Naive thymus-derived CD4-positive, alpha-beta T cell (primary cell): ENCODE measurements at regions not wholly inside any gene's neighbourhood (a gene's known extent, or its start where the extent isn't known, plus 50 kb on each side); places are given as distances from the start of the nearest gene placed in this dataset.

ENCODE experiments used
- ATAC-seq: fragments of 150-1000 bp; cut with Tn5 transposase; 2 replicates; pipeline ENCODE4 v1.10.0; 2021; ENCODE audit warnings: mild to moderate bottlenecking, moderate library complexity
- CTCF ChIA-PET: fragments of 350-600 bp; sonication (Branson Sonifier 250); formaldehyde crosslinking; loops from one replicate; lab custom pipeline; 2021; ENCODE audit warnings: antibody characterized with exemption; lab: Charles Lee
- POLR2A ChIA-PET: fragments of 350-600 bp; sonication (Branson Sonifier 250); formaldehyde crosslinking; loops from one replicate; lab custom pipeline; 2021; ENCODE audit warnings: antibody characterized with exemption, inconsistent platforms; lab: Charles Lee
- DNase-seq, 9 donors: peaks; one replicate each; pipeline versions ENCODE4 v3.0.0 to v3.0.0-alpha.2; 2020 to 2022; ENCODE audit warnings: mixed read lengths in 1 of 9
- H3K27ac ChIP-seq: one replicate; pipeline ENCODE4 v1.7.0; 2013; ENCODE audit warnings: mild to moderate bottlenecking, low read depth, low read length, moderate library complexity
- H3K27me3 ChIP-seq, 2 donors: one replicate each; pipeline ENCODE4 v1.7.0; 2013; ENCODE audit warnings: low read length in 2 of 2, mild to moderate bottlenecking in 2 of 2, moderate library complexity in 2 of 2; ENCODE audit not compliant: control insufficient read depth in 2 of 2, insufficient read depth in 2 of 2
- H3K36me3 ChIP-seq, 3 experiments: 1 replicate in 2 of 3; 2 replicates in 1 of 3; pipeline ENCODE4 v1.7.0; 2013; ENCODE audit warnings: low read length in 3 of 3, mild to moderate bottlenecking in 3 of 3, moderate library complexity in 1 of 3; ENCODE audit not compliant: insufficient read depth in 3 of 3, control insufficient read depth in 2 of 3
- H3K4me1 ChIP-seq, 2 donors: one replicate each; pipeline ENCODE4 v1.7.0; 2013; ENCODE audit warnings: low read length in 2 of 2, mild to moderate bottlenecking in 2 of 2, moderate library complexity in 1 of 2; ENCODE audit not compliant: control insufficient read depth in 2 of 2, insufficient read depth in 2 of 2
- H3K4me3 ChIP-seq: 2 replicates; pipeline ENCODE4 v1.7.0; 2013; ENCODE audit warnings: mild to moderate bottlenecking, low read length
- H3K9me3 ChIP-seq, 3 experiments: 1 replicate in 2 of 3; 2 replicates in 1 of 3; pipeline ENCODE4 v1.7.0; 2013; ENCODE audit warnings: low read length in 3 of 3; ENCODE audit not compliant: control insufficient read depth in 2 of 3
- H3K27ac Mint-ChIP-seq, 9 donors: one replicate each; pipeline ENCODE4 v1.8.0; 2020 to 2022; ENCODE audit warnings: mixed read lengths in 9 of 9, mild to moderate bottlenecking in 8 of 9, moderate library complexity in 5 of 9, inconsistent platforms in 2 of 9
- H3K27me3 Mint-ChIP-seq, 5 donors: one replicate each; pipeline ENCODE4 v1.8.0; 2021 to 2022; ENCODE audit warnings: mixed read lengths in 5 of 5, mild to moderate bottlenecking in 1 of 5
- H3K36me3 Mint-ChIP-seq, 5 donors: one replicate each; pipeline ENCODE4 v1.8.0; 2020 to 2022; ENCODE audit warnings: mixed read lengths in 5 of 5, mild to moderate bottlenecking in 3 of 5, inconsistent platforms in 1 of 5
- H3K4me1 Mint-ChIP-seq, 7 donors: one replicate each; pipeline ENCODE4 v1.8.0; 2020 to 2022; ENCODE audit warnings: mixed read lengths in 7 of 7, mild to moderate bottlenecking in 3 of 7, inconsistent platforms in 1 of 7
- H3K4me3 Mint-ChIP-seq, 10 donors: one replicate each; pipeline ENCODE4 v1.8.0; 2020 to 2022; ENCODE audit warnings: mild to moderate bottlenecking in 10 of 10, mixed read lengths in 10 of 10, moderate library complexity in 6 of 10, inconsistent platforms in 2 of 10
- H3K9me3 Mint-ChIP-seq, 11 donors: one replicate each; pipeline ENCODE4 v1.8.0; 2020 to 2022; ENCODE audit warnings: mixed read lengths in 11 of 11, mild to moderate bottlenecking in 4 of 11, inconsistent platforms in 1 of 11, moderate library complexity in 1 of 11
- intact Hi-C, 2 donors: fragments of 100-400 bp; cut with micrococcal nuclease; formaldehyde crosslinking; loops; one replicate each; pipeline ENCODE4 v1.15.1; 2023

DNA sequence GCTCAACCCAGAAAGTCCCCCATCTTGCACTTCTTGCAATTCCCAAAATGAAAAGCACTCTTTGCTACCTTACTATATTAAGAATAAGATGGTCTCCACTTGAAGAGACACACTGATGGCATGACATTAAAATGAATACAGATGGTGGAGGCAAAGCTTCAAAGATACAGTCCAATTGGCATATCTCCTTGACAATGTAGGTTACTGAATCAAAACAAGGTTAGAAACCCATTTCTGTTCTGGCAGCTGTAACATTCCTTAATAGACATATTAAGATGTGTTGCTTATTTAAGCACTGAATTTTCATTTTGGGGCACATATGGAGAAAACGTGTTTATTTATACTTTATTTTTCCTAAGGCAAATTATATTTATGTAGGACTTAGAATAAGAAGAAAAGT, 1262.8 kb upstream of the CDH8 start:
- Mint-ChIP-seq H3K9me3 (peaks cover 4 to 30% (median 11%) of the 10 kb centered on the region in 11 donors), H3K4me1 (no peaks in the 10 kb centered on the region), H3K4me3 (no peak overlapping the region), H3K27ac (no peak overlapping the region), H3K36me3 (peaks cover 0 to 4% (median 0%) of the 10 kb centered on the region in 5 donors), H3K27me3 (no peaks in the 10 kb centered on the region)
- no peaks in the 10 kb centered on the region for H3K9me3 ChIP-seq
- H3K27ac ChIP-seq: no peak overlapping the region
- no peak for ATAC-seq
- H3K4me1 ChIP-seq: no peaks in the 10 kb centered on the region
- POLR2A ChIA-PET: no interaction called here
- CTCF ChIA-PET: no interaction called here
- intact Hi-C loops: no loop called here
- no peaks in the 10 kb centered on the region for H3K27me3 ChIP-seq
- no peak for DNase-seq
- H3K4me3 ChIP-seq: no peak overlapping the region
- no peaks in the 10 kb centered on the region for H3K36me3 ChIP-seq

DNA sequence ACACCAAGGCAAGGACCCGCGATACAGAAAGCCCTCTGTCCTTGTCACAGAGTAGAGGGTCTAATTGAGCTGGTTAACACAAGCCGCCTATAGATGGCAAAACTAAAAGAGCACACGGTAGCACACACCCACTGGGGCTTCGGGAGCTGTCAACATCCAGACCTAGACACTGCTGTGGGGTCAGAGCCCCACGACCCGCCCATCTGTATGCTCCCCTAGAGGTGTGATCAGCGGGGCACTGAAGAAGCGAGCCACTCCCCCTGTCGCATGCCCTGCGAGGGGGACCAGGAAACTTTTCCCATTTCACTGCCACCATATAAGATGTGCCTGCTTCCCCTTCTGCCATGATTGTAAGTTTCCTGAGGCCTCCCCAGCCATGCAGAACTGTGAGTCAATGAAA, 1255.8 kb upstream of the CDH8 start:
- POLR2A ChIA-PET: no interaction called here
- Histone ChIP-seq H3K4me3 (no peak overlapping the region), H3K27ac (no peak overlapping the region), H3K27me3 (no peaks in the 10 kb centered on the region), H3K36me3 (no peaks in the 10 kb centered on the region), H3K9me3 (no peaks in the 10 kb centered on the region), H3K4me1 (no peaks in the 10 kb centered on the region)
- Mint-ChIP-seq H3K27ac (no peak overlapping the region), H3K9me3 (peaks cover 2 to 20% (median 11%) of the 10 kb centered on the region in 11 donors), H3K27me3 (no peaks in the 10 kb centered on the region), H3K36me3 (no peaks in the 10 kb centered on the region), H3K4me1 (no peaks in the 10 kb centered on the region), H3K4me3 (no peak overlapping the region)
- intact Hi-C loops: no loop called here
- no peak for ATAC-seq
- CTCF ChIA-PET: no interaction called here
- DNase-seq: no peak

DNA sequence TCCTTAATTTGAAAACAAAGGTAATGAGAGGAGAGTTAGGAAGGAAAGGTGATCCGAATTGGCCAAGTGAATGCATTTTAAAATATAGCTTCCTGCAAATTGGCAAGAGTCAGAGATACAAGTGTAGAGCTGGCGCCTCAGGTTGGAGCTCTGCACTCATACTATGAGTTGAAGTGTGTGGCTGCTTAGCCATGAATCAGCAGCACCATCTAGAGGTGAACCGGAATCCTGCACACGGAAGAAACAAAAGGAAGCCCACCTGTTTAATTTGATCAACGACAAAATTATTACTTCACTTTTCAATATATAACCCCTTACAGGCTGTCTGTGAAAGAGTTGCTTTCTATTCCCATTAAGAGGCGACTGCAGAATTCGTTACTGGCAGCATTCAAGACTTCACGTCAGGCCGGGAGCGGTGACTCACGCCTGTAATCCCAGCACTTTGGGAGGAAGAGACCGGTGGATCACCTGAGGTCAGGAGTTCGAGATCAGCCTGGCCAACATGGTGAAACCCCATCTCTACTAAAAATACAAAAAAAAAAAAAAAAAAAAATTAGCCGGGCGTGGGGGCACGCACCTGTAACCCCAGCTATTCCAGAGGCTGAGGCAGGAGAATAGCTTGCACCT, 1253.7 kb upstream of the CDH8 start:
- Histone ChIP-seq H3K4me3 (no peak overlapping the region), H3K36me3 (no peaks in the 10 kb centered on the region), H3K9me3 (no peaks in the 10 kb centered on the region), H3K27me3 (no peaks in the 10 kb centered on the region), H3K4me1 (no peaks in the 10 kb centered on the region), H3K27ac (no peak overlapping the region)
- H3K36me3 Mint-ChIP-seq: no peaks in the 10 kb centered on the region
- no peaks in the 10 kb centered on the region for H3K27me3 Mint-ChIP-seq
- no peak for DNase-seq
- ATAC-seq: no peak
- intact Hi-C loops: no loop called here
- H3K9me3 Mint-ChIP-seq: peaks cover 0 to 20% (median 5%) of the 10 kb centered on the region in 11 donors
- no peaks in the 10 kb centered on the region for H3K4me1 Mint-ChIP-seq
- no peak overlapping the region for H3K4me3 Mint-ChIP-seq
- ChIA-PET CTCF (no interaction called here), POLR2A (no interaction called here)
- no peak overlapping the region for H3K27ac Mint-ChIP-seq

DNA sequence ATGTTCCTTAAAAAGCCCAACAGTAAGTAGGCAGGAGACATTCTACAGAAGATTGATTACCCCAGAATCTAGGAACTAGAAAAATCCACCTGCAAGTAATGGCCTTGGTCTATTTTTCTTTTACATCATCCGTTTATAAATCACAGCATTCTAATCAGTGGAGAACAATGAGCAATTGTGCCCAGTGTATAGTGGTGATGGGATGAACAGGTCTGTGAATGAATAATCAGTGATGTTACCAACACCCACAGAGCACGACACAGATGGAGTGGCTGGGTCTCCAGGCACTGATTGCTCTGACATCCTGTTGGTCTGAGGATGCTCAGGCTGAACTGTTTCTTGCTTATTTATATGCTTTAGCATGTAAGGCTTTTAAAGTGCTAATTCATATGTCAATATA, 1251.2 kb upstream of the CDH8 start:
- Histone ChIP-seq H3K27ac (no peak overlapping the region), H3K27me3 (no peaks in the 10 kb centered on the region), H3K4me3 (no peak overlapping the region), H3K4me1 (no peaks in the 10 kb centered on the region), H3K36me3 (no peaks in the 10 kb centered on the region), H3K9me3 (no peaks in the 10 kb centered on the region)
- Mint-ChIP-seq H3K9me3 (peaks cover 0 to 15% (median 3%) of the 10 kb centered on the region in 11 donors), H3K27me3 (no peaks in the 10 kb centered on the region), H3K4me1 (no peaks in the 10 kb centered on the region), H3K27ac (no peak overlapping the region), H3K36me3 (no peaks in the 10 kb centered on the region), H3K4me3 (no peak overlapping the region)
- intact Hi-C loops: no loop called here
- no peak for DNase-seq
- ATAC-seq: no peak
- ChIA-PET CTCF (no interaction called here), POLR2A (no interaction called here)

GRCh38 chr16:63283721-63284120, 1247.5 kb upstream of the CDH8 start:
- ChIA-PET CTCF (no interaction called here), POLR2A (no interaction called here)
- Histone ChIP-seq H3K4me3 (no peak overlapping the region), H3K27ac (no peak overlapping the region), H3K27me3 (no peaks in the 10 kb centered on the region), H3K9me3 (no peaks in the 10 kb centered on the region), H3K36me3 (no peaks in the 10 kb centered on the region), H3K4me1 (no peaks in the 10 kb centered on the region)
- DNase-seq (no peak), ATAC-seq (no peak)
- no peak overlapping the region for H3K4me3 Mint-ChIP-seq
- no peaks in the 10 kb centered on the region for H3K36me3 Mint-ChIP-seq
- intact Hi-C loops: no loop called here
- no peaks in the 10 kb centered on the region for H3K27me3 Mint-ChIP-seq
- H3K9me3 Mint-ChIP-seq: peaks cover 0 to 12% (median 0%) of the 10 kb centered on the region in 11 donors
- H3K4me1 Mint-ChIP-seq: no peaks in the 10 kb centered on the region
- no peak overlapping the region for H3K27ac Mint-ChIP-seq

DNA sequence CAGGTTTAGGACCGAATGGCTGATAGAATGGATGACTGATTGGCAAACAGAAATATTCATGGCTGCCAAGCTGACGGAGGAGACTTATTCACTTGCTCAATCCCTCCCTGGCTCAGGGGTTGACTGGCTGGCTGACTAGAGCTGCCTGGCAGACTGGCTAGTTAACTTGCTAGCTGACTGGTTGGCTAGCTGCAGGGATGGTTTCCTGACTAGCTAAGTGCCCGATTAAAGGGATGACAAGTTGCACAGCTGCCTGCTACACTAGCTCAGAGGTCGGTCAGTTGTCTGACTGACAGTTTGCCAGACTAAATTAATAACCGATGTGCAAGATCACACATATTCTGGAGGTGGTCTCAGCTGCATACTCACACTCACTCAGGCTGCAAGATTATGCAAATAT, 1208.4 kb upstream of the CDH8 start:
- Histone ChIP-seq H3K9me3 (no peaks in the 10 kb centered on the region), H3K4me1 (no peaks in the 10 kb centered on the region), H3K36me3 (no peaks in the 10 kb centered on the region), H3K4me3 (no peak overlapping the region), H3K27me3 (no peaks in the 10 kb centered on the region), H3K27ac (no peak overlapping the region)
- Mint-ChIP-seq H3K4me1 (no peaks in the 10 kb centered on the region), H3K9me3 (peaks cover 0 to 22% (median 12%) of the 10 kb centered on the region in 11 donors), H3K36me3 (no peaks in the 10 kb centered on the region), H3K27ac (no peak overlapping the region), H3K4me3 (no peak overlapping the region), H3K27me3 (no peaks in the 10 kb centered on the region)
- POLR2A ChIA-PET: no interaction called here
- CTCF ChIA-PET: no interaction called here
- DNase-seq: no peak
- intact Hi-C loops: no loop called here
- no peak for ATAC-seq

DNA sequence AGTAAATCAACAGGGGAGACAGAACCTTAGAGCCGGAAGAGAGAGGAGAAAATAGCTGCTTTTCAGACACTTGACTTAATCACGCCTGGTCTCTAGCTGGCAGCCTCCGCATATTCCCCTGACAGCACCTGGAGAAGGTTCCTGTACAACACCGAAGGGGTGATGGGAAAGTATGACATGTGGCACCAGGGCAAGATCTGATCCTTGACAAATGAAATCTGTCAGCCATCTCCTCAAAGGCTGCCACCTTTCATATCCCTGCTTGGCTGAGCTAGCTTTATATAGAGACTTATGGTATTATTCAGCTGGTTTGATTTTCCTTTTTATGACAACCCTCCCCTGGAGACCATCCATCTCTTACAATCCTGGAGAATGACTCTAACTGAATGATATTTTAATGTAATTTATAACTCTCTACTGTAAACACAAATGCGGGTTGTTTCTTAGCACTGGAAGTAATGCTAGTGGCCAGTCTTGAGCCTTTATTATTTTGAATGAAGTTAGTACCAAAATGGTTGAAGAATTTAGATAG, 1205.3 kb upstream of the CDH8 start:
- H3K4me1 ChIP-seq: no peaks in the 10 kb centered on the region
- no peak overlapping the region for H3K27ac ChIP-seq
- no peaks in the 10 kb centered on the region for H3K9me3 ChIP-seq
- no peaks in the 10 kb centered on the region for H3K36me3 ChIP-seq
- H3K27me3 ChIP-seq: no peaks in the 10 kb centered on the region
- CTCF ChIA-PET: no interaction called here
- Mint-ChIP-seq H3K36me3 (no peaks in the 10 kb centered on the region), H3K4me3 (no peak overlapping the region), H3K4me1 (no peaks in the 10 kb centered on the region), H3K9me3 (peaks cover 0 to 29% (median 12%) of the 10 kb centered on the region in 11 donors), H3K27ac (no peak overlapping the region), H3K27me3 (no peaks in the 10 kb centered on the region)
- DNase-seq (no peak), ATAC-seq (no peak)
- H3K4me3 ChIP-seq: no peak overlapping the region
- POLR2A ChIA-PET: no interaction called here
- intact Hi-C loops: no loop called here
